ENCODE measurements at regions not wholly inside any gene's neighbourhood (a gene's known extent, or its start where the extent isn't known, plus 50 kb on each side); places are given as distances from the start of the nearest gene placed in this dataset.

- H3K4me2 ChIP-seq (ENCODE audit: insufficient read depth, insufficient read length, low read length): no peak overlapping the region
- no peak overlapping the region for H3K18ac ChIP-seq (ENCODE audit: insufficient read length, low read depth, low read length)
- Mint-ChIP-seq H3K27me3 (ENCODE audit: low read depth) (no peaks in the 10 kb centered on the region), H3K4me1 (peaks cover 5 to 6% of the 10 kb centered on the region in 2 experiments), H3K9me3 (no peaks in the 10 kb centered on the region), H3K4me3 (no peak overlapping the region), H3K36me3 (ENCODE audit: insufficient read depth in 1 of 3, low read depth in 3 of 3) (no peaks in the 10 kb centered on the region), H3K27ac (no peak overlapping the region; a peak in 1 of 7 replicates)
- WGBS (ENCODE audit: extremely low coverage, insufficient read length, low lambda C conversion rate): no CpG with 5 or more reads among the region's 3 CpGs
- H3K23ac ChIP-seq (ENCODE audit: insufficient read length, low read depth, low read length): no peak overlapping the region
- no peaks in the 10 kb centered on the region for H3K23me2 ChIP-seq (ENCODE audit: insufficient read length, low read depth, low read length, poor library complexity, severe bottlenecking)
- no peak overlapping the region for H2BK12ac ChIP-seq (ENCODE audit: insufficient read length, low read depth, low read length)
- DNase-seq: no peak
- H3K9me3 ChIP-seq (ENCODE audit: control insufficient read depth, low read depth, low read length): no peaks in the 10 kb centered on the region
- no peak overlapping the region for H2AK5ac ChIP-seq (ENCODE audit: insufficient read length, low read length)
- no peak overlapping the region for H3K27ac ChIP-seq (ENCODE audit: insufficient read length, low read depth, low read length)
- no peak overlapping the region for H2BK20ac ChIP-seq (ENCODE audit: low read depth, low read length, poor library complexity, severe bottlenecking)
- H2BK5ac ChIP-seq (ENCODE audit: insufficient read length, low read length): no peak overlapping the region
- no peak overlapping the region for H3T11ph ChIP-seq (ENCODE audit: low read length)
- no peak overlapping the region for H3K9ac ChIP-seq (ENCODE audit: extremely low read depth, insufficient read length, low read length)
- TF ChIP-seq, protein P1, sequence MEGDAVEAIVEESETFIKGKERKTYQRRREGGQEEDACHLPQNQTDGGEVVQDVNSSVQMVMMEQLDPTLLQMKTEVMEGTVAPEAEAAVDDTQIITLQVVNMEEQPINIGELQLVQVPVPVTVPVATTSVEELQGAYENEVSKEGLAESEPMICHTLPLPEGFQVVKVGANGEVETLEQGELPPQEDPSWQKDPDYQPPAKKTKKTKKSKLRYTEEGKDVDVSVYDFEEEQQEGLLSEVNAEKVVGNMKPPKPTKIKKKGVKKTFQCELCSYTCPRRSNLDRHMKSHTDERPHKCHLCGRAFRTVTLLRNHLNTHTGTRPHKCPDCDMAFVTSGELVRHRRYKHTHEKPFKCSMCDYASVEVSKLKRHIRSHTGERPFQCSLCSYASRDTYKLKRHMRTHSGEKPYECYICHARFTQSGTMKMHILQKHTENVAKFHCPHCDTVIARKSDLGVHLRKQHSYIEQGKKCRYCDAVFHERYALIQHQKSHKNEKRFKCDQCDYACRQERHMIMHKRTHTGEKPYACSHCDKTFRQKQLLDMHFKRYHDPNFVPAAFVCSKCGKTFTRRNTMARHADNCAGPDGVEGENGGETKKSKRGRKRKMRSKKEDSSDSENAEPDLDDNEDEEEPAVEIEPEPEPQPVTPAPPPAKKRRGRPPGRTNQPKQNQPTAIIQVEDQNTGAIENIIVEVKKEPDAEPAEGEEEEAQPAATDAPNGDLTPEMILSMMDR (conservative IDR thresholded peaks at IDR 0.05): no peak
- no peak overlapping the region for H4K5ac ChIP-seq (ENCODE audit: insufficient read length, low read depth, low read length)
- H3K4ac ChIP-seq (ENCODE audit: low read depth, low read length): no peak overlapping the region
- no peak overlapping the region for H3K56ac ChIP-seq (ENCODE audit: insufficient read length, low read depth, low read length)
- no peaks in the 10 kb centered on the region for H3K79me2 ChIP-seq (ENCODE audit: insufficient read depth, low read length)
- no peaks in the 10 kb centered on the region for H4K20me1 ChIP-seq (ENCODE audit: control insufficient read depth, insufficient read depth, insufficient read length)
- no peak overlapping the region for H4K8ac ChIP-seq (replicated peaks; ENCODE audit: insufficient read length, low read depth, low read length)
- H2BK15ac ChIP-seq (ENCODE audit: low read depth, low read length): no peak overlapping the region
- H3K14ac ChIP-seq (ENCODE audit: insufficient read depth, low read length): no peak overlapping the region
- H2BK120ac ChIP-seq (ENCODE audit: low read depth, low read length, poor library complexity, severe bottlenecking): no peak overlapping the region
- no peak overlapping the region for H2AFZ ChIP-seq (ENCODE audit: low read length)
- peaks cover 5% of the 10 kb centered on the region; the same call in 1 of the 2 replicates for H3K4me1 ChIP-seq (ENCODE audit: insufficient read depth, low read length)
- H3K79me1 ChIP-seq (ENCODE audit: insufficient read depth, low read depth, low read length, poor library complexity, severe bottlenecking): no peaks in the 10 kb centered on the region
- no peaks in the 10 kb centered on the region for H3K27me3 ChIP-seq (ENCODE audit: insufficient read depth, low read length)
- H4K91ac ChIP-seq (ENCODE audit: insufficient read length, low read depth, low read length): no peak overlapping the region
Measured at GRCh38 chr18:73805991-73806390, 341.6 kb downstream of the FBXO15 start.

Measured in H9 (cell line).